Testis (tissue), 2 donors: ENCODE measurements at regions not wholly inside any gene's neighbourhood (a gene's known extent, or its start where the extent isn't known, plus 50 kb on each side); places are given as distances from the start of the nearest gene placed in this dataset.

ENCODE experiments used
- DNase-seq: peaks from one replicate; pipeline ENCODE4 v3.0.0-alpha.2; 2019
- H3K27ac ChIP-seq, 2 donors: fragments of 200-600 bp; sonication (generic); one replicate each; pipeline ENCODE4 v1.5.1; 2019
- H3K27me3 ChIP-seq: fragments of 200-600 bp; sonication (generic); one replicate; pipeline ENCODE4 v1.5.1; 2019
- H3K36me3 ChIP-seq: fragments of 200-600 bp; sonication (generic); one replicate; pipeline ENCODE4 v1.5.1; 2017; ENCODE audit warnings: low read depth; ENCODE audit errors: missing control alignments
- H3K4me1 ChIP-seq: fragments of 200-600 bp; sonication (generic); one replicate; pipeline ENCODE4 v1.5.1; 2019
- H3K4me3 ChIP-seq, 2 donors: fragments of 200-600 bp; sonication (generic); one replicate each; pipeline ENCODE4 v1.5.1; 2017 to 2019
- H3K9me3 ChIP-seq: fragments of 200-600 bp; sonication (generic); one replicate; pipeline ENCODE4 v1.5.1; 2017
- POLR2A ChIP-seq: fragments of 450-650 bp; IDR thresholded peaks from one replicate; pipeline ENCODE4 v1.6.1; 2017; ENCODE audit warnings: antibody characterized with exemption, mild to moderate bottlenecking, moderate library complexity
- WGBS, 2 donors: methylation state at CpG; one replicate each; pipeline ENCODE4 v1.1.5; 2018; 5-methylcytosine and 5-hydroxymethylcytosine counted together
- intact Hi-C: fragments of 100-400 bp; cut with DNase I; formaldehyde crosslinking; loops from one replicate; pipeline ENCODE4 v1.15.1; 2023; ENCODE audit warnings: low total_unique reads
- TF ChIP-seq, protein P1 (sequence below), 3 experiments: fragments of 450-650 bp in 2 of 3; fragments of 200-600 bp in 1 of 3; sonication (generic) in 1 of 3; IDR thresholded peaks; one replicate each; pipeline ENCODE4 v1.5.1; 2016 to 2019; ENCODE audit warnings: antibody characterized with exemption in 3 of 3, mild to moderate bottlenecking in 2 of 3, moderate library complexity in 1 of 3

DNA sequence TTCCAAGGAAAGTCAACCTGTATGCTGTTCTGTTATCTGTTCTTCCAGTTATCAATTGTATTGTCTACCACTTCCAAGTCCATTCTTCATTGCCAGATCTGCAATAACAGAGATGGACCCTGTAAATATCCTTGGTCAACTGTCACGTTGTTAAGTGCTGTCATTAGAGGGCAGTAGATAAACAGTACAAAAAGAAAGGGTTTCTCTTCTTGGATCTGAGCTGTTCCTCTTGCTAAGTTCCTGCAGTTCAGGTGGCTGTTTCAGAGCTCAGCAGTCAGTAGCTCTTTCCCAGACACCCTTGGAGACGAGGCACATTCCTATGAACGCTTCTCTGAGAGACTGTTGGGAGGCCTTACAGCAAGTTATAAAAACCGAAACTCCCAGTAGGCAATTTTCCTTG, 957.1 kb upstream of the CHAC2 start:
- Histone ChIP-seq H3K36me3 (no peaks in the 10 kb centered on the region), H3K27ac (no peak overlapping the region), H3K4me1 (no peaks in the 10 kb centered on the region), H3K9me3 (no peaks in the 10 kb centered on the region), H3K27me3 (no peaks in the 10 kb centered on the region), H3K4me3 (no peak overlapping the region)
- intact Hi-C loops, result no loop called here
- 16 to 25% methylated on average over 4 of the region's 4 CpGs for WGBS, 2 donors
- TF ChIP-seq POLR2A, result no peak
- TF ChIP-seq, protein P1, sequence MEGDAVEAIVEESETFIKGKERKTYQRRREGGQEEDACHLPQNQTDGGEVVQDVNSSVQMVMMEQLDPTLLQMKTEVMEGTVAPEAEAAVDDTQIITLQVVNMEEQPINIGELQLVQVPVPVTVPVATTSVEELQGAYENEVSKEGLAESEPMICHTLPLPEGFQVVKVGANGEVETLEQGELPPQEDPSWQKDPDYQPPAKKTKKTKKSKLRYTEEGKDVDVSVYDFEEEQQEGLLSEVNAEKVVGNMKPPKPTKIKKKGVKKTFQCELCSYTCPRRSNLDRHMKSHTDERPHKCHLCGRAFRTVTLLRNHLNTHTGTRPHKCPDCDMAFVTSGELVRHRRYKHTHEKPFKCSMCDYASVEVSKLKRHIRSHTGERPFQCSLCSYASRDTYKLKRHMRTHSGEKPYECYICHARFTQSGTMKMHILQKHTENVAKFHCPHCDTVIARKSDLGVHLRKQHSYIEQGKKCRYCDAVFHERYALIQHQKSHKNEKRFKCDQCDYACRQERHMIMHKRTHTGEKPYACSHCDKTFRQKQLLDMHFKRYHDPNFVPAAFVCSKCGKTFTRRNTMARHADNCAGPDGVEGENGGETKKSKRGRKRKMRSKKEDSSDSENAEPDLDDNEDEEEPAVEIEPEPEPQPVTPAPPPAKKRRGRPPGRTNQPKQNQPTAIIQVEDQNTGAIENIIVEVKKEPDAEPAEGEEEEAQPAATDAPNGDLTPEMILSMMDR (IDR thresholded peaks at IDR 0.05), result no peak
- no peak for DNase-seq

DNA sequence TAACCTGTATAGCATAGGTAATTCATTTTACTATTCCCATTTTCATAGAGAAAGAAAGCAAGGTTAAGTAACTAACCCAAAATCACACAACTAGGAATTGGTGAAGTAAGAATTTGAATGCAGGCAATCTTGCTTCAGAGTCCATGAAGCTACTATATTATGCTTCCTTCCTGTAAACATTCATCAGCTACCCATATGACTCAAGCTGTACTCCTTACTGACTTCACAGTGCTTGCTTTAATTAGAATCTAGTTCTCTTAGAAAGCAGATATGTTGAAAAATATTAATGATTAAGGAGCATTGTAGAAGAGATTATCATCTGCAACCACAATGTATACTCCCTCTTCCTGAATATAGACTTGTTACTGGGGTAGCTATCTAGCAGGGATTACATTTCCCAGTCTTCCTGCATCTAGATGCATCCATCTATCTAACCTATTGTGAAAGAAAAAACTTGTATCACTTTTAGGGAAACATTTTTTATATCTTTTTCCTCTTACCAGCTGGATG, 961.6 kb upstream of the CHAC2 start:
- H3K4me3 ChIP-seq, result no peak overlapping the region
- H3K36me3 ChIP-seq, result no peaks in the 10 kb centered on the region
- H3K9me3 ChIP-seq, result no peaks in the 10 kb centered on the region
- no peak for DNase-seq
- TF ChIP-seq, protein P1 (IDR thresholded peaks at IDR 0.05), result no peak
- TF ChIP-seq POLR2A, result no peak
- no peaks in the 10 kb centered on the region for H3K27me3 ChIP-seq
- H3K27ac ChIP-seq, result no peak overlapping the region
- intact Hi-C loops, result no loop called here
- H3K4me1 ChIP-seq, result no peaks in the 10 kb centered on the region

DNA sequence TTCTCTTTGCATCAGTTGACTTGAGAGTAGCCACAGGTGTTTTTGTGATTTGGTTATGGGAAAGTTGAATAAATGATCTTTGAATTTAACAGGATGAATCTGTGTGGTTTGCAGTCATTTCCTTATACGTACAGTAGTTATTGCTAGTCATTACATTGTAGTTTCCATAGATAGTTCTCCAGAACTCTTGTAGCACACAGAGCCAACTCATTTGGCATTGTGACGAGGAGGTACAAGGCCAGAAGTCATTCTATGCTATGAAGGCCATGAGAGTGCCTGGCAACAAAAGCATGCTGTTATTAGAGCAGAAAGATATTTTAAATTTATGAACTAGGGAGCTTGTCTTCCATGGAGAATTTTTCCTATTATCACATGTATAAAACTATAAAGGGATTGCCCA, 973.0 kb upstream of the CHAC2 start:
- intact Hi-C loops, result no loop called here
- DNase-seq, result no peak
- H3K27me3 ChIP-seq, result no peaks in the 10 kb centered on the region

DNA sequence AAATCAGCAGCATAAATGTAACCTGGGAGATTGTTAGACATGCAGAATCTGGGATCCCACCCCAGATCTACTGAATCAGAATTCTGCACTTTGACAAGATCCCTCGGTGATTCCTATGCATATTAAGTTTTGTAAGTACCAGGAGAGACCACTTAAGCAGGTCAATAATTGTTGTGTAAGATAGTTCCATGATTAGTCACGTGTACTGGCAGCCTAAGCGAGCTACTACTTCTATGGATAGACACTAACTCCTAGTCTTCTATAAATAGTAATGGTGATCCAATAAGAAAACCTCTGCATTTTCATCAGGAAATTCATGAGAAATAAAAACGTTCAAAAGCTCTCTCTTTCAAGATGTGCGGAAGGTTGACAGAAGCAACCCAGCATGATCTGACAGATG, 988.2 kb upstream of the CHAC2 start:
- 80 to 86% methylated on average over 5 of the region's 5 CpGs for WGBS, 2 donors
- intact Hi-C loops, result no loop called here
- no peak for DNase-seq

More for the DNA sequence above, 973.0 kb upstream of the CHAC2 start:
- H3K36me3 ChIP-seq, result no peaks in the 10 kb centered on the region
- H3K9me3 ChIP-seq, result no peaks in the 10 kb centered on the region
- 40 to 44% methylated on average over 2 of the region's 2 CpGs for WGBS, 2 donors
- no peaks in the 10 kb centered on the region for H3K4me1 ChIP-seq
- no peak overlapping the region for H3K4me3 ChIP-seq
- H3K27ac ChIP-seq, result no peak overlapping the region
- TF ChIP-seq, protein P1 (IDR thresholded peaks at IDR 0.05), result no peak
- no peak for TF ChIP-seq POLR2A

DNA sequence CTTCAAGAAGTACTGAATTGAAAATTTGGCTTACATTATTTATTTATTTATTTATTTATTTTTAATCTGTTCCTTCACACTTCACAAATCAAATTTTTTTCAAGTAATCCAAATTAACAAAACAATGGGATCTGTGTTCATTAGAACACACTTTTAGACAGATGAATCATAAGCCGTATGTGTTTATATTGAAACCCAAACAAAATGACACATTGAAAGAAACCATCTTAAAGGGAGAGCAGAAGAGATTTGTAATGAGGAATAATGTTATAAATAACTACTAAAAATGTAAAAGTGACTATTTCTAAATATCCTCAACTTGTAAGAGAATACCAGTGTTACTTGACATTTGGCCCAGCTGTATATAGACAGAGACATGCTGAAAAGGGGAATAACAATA, 991.0 kb upstream of the CHAC2 start:
- no peak for DNase-seq
- H3K27ac ChIP-seq, result no peak overlapping the region
- TF ChIP-seq, protein P1 (IDR thresholded peaks at IDR 0.05), result no peak
- no peak for TF ChIP-seq POLR2A
- no peaks in the 10 kb centered on the region for H3K36me3 ChIP-seq
- no peaks in the 10 kb centered on the region for H3K27me3 ChIP-seq
- 96 to 100% methylated on average over 1 of the region's 1 CpG for WGBS, 2 donors
- no peaks in the 10 kb centered on the region for H3K4me1 ChIP-seq
- no peaks in the 10 kb centered on the region for H3K9me3 ChIP-seq
- intact Hi-C loops, result no loop called here
- H3K4me3 ChIP-seq, result no peak overlapping the region

More for the DNA sequence above, 988.2 kb upstream of the CHAC2 start:
- H3K4me1 ChIP-seq, result no peaks in the 10 kb centered on the region
- no peak overlapping the region for H3K4me3 ChIP-seq
- no peak for TF ChIP-seq POLR2A
- TF ChIP-seq, protein P1 (IDR thresholded peaks at IDR 0.05), result no peak
- no peaks in the 10 kb centered on the region for H3K9me3 ChIP-seq
- no peaks in the 10 kb centered on the region for H3K36me3 ChIP-seq
- no peak overlapping the region for H3K27ac ChIP-seq
- no peaks in the 10 kb centered on the region for H3K27me3 ChIP-seq
